Hepatocyte (in vitro differentiated cells): ENCODE measurements at regions not wholly inside any gene's neighbourhood (a gene's known extent, or its start where the extent isn't known, plus 50 kb on each side); places are given as distances from the start of the nearest gene placed in this dataset.

Source experiments
- DNase-seq: peaks from one replicate; pipeline ENCODE4 v3.0.0-alpha.2; 2016; ENCODE audit warnings: low spot score
- H2AFZ ChIP-seq: fragments of 200-600 bp; sonication (generic); 2 replicates; pipeline ENCODE4 v1.6.0; 2016; ENCODE audit warnings: antibody characterized with exemption, mild to moderate bottlenecking
- H3K27ac ChIP-seq: fragments of 200-600 bp; sonication (generic); 2 replicates; pipeline ENCODE4 v1.5.1; 2016; ENCODE audit warnings: mild to moderate bottlenecking
- H3K27me3 ChIP-seq: fragments of 200-600 bp; sonication (generic); 2 replicates; pipeline ENCODE4 v1.6.1; 2016
- H3K36me3 ChIP-seq: fragments of 200-600 bp; sonication (generic); replicated peaks from 2 replicates; pipeline ENCODE4 v1.5.1; 2016; ENCODE audit warnings: low read depth; ENCODE audit not compliant: insufficient read depth
- H3K4me1 ChIP-seq: fragments of 200-600 bp; sonication (generic); 2 replicates; pipeline ENCODE4 v1.5.1; 2016; ENCODE audit warnings: mild to moderate bottlenecking, moderate library complexity; ENCODE audit not compliant: insufficient read depth
- H3K4me2 ChIP-seq: fragments of 200-600 bp; sonication (generic); 2 replicates; pipeline ENCODE4 v1.6.0; 2016
- H3K4me3 ChIP-seq: fragments of 200-600 bp; sonication (generic); 2 replicates; pipeline ENCODE4 v1.5.1; 2016; ENCODE audit warnings: mild to moderate bottlenecking
- H3K79me2 ChIP-seq: fragments of 200-600 bp; sonication (generic); 2 replicates; pipeline ENCODE4 v1.6.0; 2017; ENCODE audit warnings: mild to moderate bottlenecking
- H3K9me2 ChIP-seq: fragments of 200-600 bp; sonication (generic); replicated peaks from 2 replicates; pipeline ENCODE4 v1.6.0; 2017; ENCODE audit warnings: mild to moderate bottlenecking; ENCODE audit not compliant: insufficient read depth
- H3K9me3 ChIP-seq: fragments of 200-600 bp; sonication (generic); 2 replicates; pipeline ENCODE4 v1.5.1; 2016; ENCODE audit warnings: low read depth, mild to moderate bottlenecking
- H4K20me1 ChIP-seq: fragments of 200-600 bp; sonication (generic); 2 replicates; pipeline ENCODE4 v1.6.0; 2016; ENCODE audit warnings: mild to moderate bottlenecking; ENCODE audit not compliant: insufficient read depth, poor library complexity, severe bottlenecking
- CTCF ChIP-seq: fragments of 200-600 bp; sonication (generic); IDR thresholded peaks from 2 replicates; pipeline ENCODE4 v1.5.1; 2016; ENCODE audit warnings: antibody characterized with exemption, mild to moderate bottlenecking; ENCODE audit not compliant: poor library complexity
- EZH2 ChIP-seq: fragments of 200-600 bp; sonication (generic); IDR thresholded peaks from 2 replicates; pipeline ENCODE4 v1.6.1; 2016; ENCODE audit warnings: antibody characterized with exemption, mild to moderate bottlenecking, borderline replicate concordance
- EZH2phosphoT487 ChIP-seq: fragments of 200-600 bp; sonication (generic); IDR thresholded peaks from one replicate; pipeline ENCODE4 v1.6.1; 2018; ENCODE audit warnings: antibody characterized with exemption, mild to moderate bottlenecking, low read depth, moderate library complexity; ENCODE audit not compliant: unreplicated experiment, severe bottlenecking
- WGBS: methylation state at CpG from one replicate; pipeline ENCODE4 v1.1.6; 2016; ENCODE audit warnings: low lambda C conversion rate; ENCODE audit errors: missing lambda C conversion rate; 5-methylcytosine and 5-hydroxymethylcytosine counted together

- no peaks in the 10 kb centered on the region for H3K27me3 ChIP-seq
- WGBS = 65% methylated on average over 1 of the region's 1 CpG
Observed at GRCh38 chrX:82070948-82071347, 869.0 kb downstream of the SH3BGRL start.

GRCh38 chrX:82081027-82081426 is 879.1 kb downstream of the SH3BGRL start:
- Histone ChIP-seq H3K4me3 (no peak overlapping the region), H3K27me3 (no peaks in the 10 kb centered on the region), H2AFZ (no peak overlapping the region), H4K20me1 (no peaks in the 10 kb centered on the region), H3K4me1 (no peaks in the 10 kb centered on the region), H3K4me2 (no peak overlapping the region), H3K79me2 (no peaks in the 10 kb centered on the region), H3K27ac (no peak overlapping the region), H3K36me3 (no peaks in the 10 kb centered on the region), H3K9me3 (no peaks in the 10 kb centered on the region), H3K9me2 (no peaks in the 10 kb centered on the region)
- DNase-seq = no peak
- WGBS = 0% methylated on average over 1 of the region's 1 CpG
- no peak for TF ChIP-seq EZH2

More at GRCh38 chrX:82070948-82071347, 869.0 kb downstream of the SH3BGRL start:
- no peaks in the 10 kb centered on the region for H3K9me2 ChIP-seq
- no peak overlapping the region for H3K4me3 ChIP-seq
- no peak overlapping the region for H3K27ac ChIP-seq
- no peak for DNase-seq
- TF ChIP-seq CTCF (no peak), EZH2 (no peak), EZH2phosphoT487 (no peak)
- H2AFZ ChIP-seq = no peak overlapping the region
- H3K4me1 ChIP-seq = no peaks in the 10 kb centered on the region
- H3K36me3 ChIP-seq = no peaks in the 10 kb centered on the region
- H4K20me1 ChIP-seq = no peaks in the 10 kb centered on the region
- H3K9me3 ChIP-seq = peaks cover 4% of the 10 kb centered on the region
- H3K4me2 ChIP-seq = no peak overlapping the region
- no peaks in the 10 kb centered on the region for H3K79me2 ChIP-seq

GRCh38 chrX:82087699-82088098 is 885.8 kb downstream of the SH3BGRL start:
- TF ChIP-seq EZH2phosphoT487 = no peak
- no peak for TF ChIP-seq EZH2
- no peak for TF ChIP-seq CTCF
- Histone ChIP-seq H3K27ac (no peak overlapping the region), H4K20me1 (no peaks in the 10 kb centered on the region), H3K27me3 (no peaks in the 10 kb centered on the region), H3K79me2 (no peaks in the 10 kb centered on the region), H3K9me3 (no peaks in the 10 kb centered on the region), H3K4me2 (no peak overlapping the region), H3K36me3 (no peaks in the 10 kb centered on the region), H3K4me3 (no peak overlapping the region), H3K9me2 (no peaks in the 10 kb centered on the region), H3K4me1 (no peaks in the 10 kb centered on the region), H2AFZ (no peak overlapping the region)
- WGBS = 56% methylated on average over 3 of the region's 3 CpGs
- DNase-seq = no peak

- Histone ChIP-seq H2AFZ (no peak overlapping the region), H4K20me1 (no peaks in the 10 kb centered on the region), H3K9me3 (peaks cover 9% of the 10 kb centered on the region), H3K27ac (no peak overlapping the region), H3K9me2 (no peaks in the 10 kb centered on the region), H3K27me3 (no peaks in the 10 kb centered on the region), H3K4me3 (no peak overlapping the region), H3K36me3 (no peaks in the 10 kb centered on the region), H3K4me2 (no peak overlapping the region), H3K4me1 (no peaks in the 10 kb centered on the region), H3K79me2 (no peaks in the 10 kb centered on the region)
- no peak for DNase-seq
- 100% methylated on average over 1 of the region's 1 CpG for WGBS
- TF ChIP-seq EZH2 (no peak), CTCF (no peak), EZH2phosphoT487 (no peak)
Observed at GRCh38 chrX:82092307-82092706, 890.4 kb downstream of the SH3BGRL start.
